HEK293 (cell line): ENCODE measurements at regions not wholly inside any gene's neighbourhood (a gene's known extent, or its start where the extent isn't known, plus 50 kb on each side); places are given as distances from the start of the nearest gene placed in this dataset.

ENCODE experiments used
- KLF1 ChIP-seq: fragments of 450-650 bp; formaldehyde crosslinking; IDR thresholded peaks from 2 replicates; pipeline ENCODE4 v1.5.1; 2016; ENCODE audit warnings: missing biosample characterization, missing genetic modification characterization
- SETDB1 ChIP-seq: IDR thresholded peaks from one replicate; pipeline ENCODE4 v1.6.1; 2017; ENCODE audit warnings: mild to moderate bottlenecking, low read length, moderate library complexity, mixed read lengths; ENCODE audit not compliant: insufficient read length
- SP7 ChIP-seq: fragments of 450-650 bp; formaldehyde crosslinking; IDR thresholded peaks from 2 replicates; pipeline ENCODE4 v1.5.1; 2016; ENCODE audit warnings: missing biosample characterization, missing genetic modification characterization
- YY1 ChIP-seq: fragments of 450-650 bp; formaldehyde crosslinking; IDR thresholded peaks from 2 replicates; pipeline ENCODE4 v1.5.1; 2018; ENCODE audit warnings: missing biosample characterization, missing genetic modification characterization
- ZNF777 ChIP-seq: fragments of 450-650 bp; formaldehyde crosslinking; IDR thresholded peaks from 2 replicates; pipeline ENCODE4 v1.5.1; 2017; ENCODE audit warnings: missing biosample characterization, missing genetic modification characterization, borderline replicate concordance
- ZNF785 ChIP-seq: fragments of 450-650 bp; formaldehyde crosslinking; IDR thresholded peaks from 2 replicates; pipeline ENCODE4 v1.5.1; 2016; ENCODE audit warnings: missing biosample characterization, missing genetic modification characterization
- TF ChIP-seq, protein P1 (sequence below): sonication (generic); formaldehyde crosslinking; IDR thresholded peaks from 2 replicates; pipeline ENCODE4 v1.8.1; 2022; ENCODE audit warnings: mild to moderate bottlenecking, moderate library complexity, missing genetic modification reagents
- TF ChIP-seq, protein P2 (sequence below): fragments of 450-650 bp; formaldehyde crosslinking; IDR thresholded peaks from 2 replicates; pipeline ENCODE4 v1.5.1; 2016; ENCODE audit warnings: missing biosample characterization, missing genetic modification characterization
- TF ChIP-seq, protein P3 (sequence below): fragments of 450-650 bp; formaldehyde crosslinking; IDR thresholded peaks from 2 replicates; pipeline ENCODE4 v1.5.1; 2016; ENCODE audit warnings: missing biosample characterization, missing genetic modification characterization

DNA sequence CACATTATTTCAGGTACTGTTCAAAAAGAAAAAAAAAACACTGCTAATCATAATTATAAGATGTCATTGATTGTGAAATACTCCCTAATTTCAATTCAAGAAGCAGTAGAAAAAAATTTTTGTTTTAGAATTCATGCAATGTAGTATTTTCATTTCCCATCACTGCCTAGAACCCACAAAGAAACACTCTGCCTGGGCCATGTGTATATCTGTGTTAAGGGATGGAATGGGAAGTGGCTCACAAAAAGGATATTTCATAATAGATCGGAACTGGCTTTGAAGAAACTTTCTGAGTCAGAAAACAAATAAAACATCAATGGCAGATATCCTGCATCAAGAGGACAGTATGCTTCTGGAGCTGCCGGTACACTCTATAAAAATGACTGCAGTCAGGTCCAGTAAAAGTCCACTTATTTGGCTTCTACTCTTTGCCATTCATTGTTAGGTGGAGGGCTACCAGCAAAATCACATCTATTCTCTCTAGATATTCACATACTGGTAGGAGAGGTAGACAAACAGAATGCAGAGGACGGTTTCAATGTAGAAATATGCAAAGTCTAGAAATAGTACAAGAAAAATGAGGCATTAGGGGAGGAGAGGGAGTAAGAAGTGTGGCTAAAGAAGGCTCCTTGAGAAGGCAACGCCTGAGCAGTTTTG is 135.0 kb upstream of the TNFAIP3 start:
- TF ChIP-seq KLF1: no peak
- TF ChIP-seq ZNF785 (tag by site-specific recombination): no peak
- TF ChIP-seq, protein P1, sequence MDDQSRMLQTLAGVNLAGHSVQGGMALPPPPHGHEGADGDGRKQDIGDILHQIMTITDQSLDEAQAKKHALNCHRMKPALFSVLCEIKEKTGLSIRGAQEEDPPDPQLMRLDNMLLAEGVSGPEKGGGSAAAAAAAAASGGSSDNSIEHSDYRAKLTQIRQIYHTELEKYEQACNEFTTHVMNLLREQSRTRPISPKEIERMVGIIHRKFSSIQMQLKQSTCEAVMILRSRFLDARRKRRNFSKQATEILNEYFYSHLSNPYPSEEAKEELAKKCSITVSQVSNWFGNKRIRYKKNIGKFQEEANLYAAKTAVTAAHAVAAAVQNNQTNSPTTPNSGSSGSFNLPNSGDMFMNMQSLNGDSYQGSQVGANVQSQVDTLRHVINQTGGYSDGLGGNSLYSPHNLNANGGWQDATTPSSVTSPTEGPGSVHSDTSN: no peak
- no peak for TF ChIP-seq YY1 (tag by site-specific recombination)
- TF ChIP-seq SETDB1: no peak
- TF ChIP-seq, protein P2, sequence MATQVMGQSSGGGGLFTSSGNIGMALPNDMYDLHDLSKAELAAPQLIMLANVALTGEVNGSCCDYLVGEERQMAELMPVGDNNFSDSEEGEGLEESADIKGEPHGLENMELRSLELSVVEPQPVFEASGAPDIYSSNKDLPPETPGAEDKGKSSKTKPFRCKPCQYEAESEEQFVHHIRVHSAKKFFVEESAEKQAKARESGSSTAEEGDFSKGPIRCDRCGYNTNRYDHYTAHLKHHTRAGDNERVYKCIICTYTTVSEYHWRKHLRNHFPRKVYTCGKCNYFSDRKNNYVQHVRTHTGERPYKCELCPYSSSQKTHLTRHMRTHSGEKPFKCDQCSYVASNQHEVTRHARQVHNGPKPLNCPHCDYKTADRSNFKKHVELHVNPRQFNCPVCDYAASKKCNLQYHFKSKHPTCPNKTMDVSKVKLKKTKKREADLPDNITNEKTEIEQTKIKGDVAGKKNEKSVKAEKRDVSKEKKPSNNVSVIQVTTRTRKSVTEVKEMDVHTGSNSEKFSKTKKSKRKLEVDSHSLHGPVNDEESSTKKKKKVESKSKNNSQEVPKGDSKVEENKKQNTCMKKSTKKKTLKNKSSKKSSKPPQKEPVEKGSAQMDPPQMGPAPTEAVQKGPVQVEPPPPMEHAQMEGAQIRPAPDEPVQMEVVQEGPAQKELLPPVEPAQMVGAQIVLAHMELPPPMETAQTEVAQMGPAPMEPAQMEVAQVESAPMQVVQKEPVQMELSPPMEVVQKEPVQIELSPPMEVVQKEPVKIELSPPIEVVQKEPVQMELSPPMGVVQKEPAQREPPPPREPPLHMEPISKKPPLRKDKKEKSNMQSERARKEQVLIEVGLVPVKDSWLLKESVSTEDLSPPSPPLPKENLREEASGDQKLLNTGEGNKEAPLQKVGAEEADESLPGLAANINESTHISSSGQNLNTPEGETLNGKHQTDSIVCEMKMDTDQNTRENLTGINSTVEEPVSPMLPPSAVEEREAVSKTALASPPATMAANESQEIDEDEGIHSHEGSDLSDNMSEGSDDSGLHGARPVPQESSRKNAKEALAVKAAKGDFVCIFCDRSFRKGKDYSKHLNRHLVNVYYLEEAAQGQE: no peak
- TF ChIP-seq, protein P3, sequence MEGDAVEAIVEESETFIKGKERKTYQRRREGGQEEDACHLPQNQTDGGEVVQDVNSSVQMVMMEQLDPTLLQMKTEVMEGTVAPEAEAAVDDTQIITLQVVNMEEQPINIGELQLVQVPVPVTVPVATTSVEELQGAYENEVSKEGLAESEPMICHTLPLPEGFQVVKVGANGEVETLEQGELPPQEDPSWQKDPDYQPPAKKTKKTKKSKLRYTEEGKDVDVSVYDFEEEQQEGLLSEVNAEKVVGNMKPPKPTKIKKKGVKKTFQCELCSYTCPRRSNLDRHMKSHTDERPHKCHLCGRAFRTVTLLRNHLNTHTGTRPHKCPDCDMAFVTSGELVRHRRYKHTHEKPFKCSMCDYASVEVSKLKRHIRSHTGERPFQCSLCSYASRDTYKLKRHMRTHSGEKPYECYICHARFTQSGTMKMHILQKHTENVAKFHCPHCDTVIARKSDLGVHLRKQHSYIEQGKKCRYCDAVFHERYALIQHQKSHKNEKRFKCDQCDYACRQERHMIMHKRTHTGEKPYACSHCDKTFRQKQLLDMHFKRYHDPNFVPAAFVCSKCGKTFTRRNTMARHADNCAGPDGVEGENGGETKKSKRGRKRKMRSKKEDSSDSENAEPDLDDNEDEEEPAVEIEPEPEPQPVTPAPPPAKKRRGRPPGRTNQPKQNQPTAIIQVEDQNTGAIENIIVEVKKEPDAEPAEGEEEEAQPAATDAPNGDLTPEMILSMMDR (tag by site-specific recombination): no peak
- TF ChIP-seq SP7: no peak
- no peak for TF ChIP-seq ZNF777 (tag by site-specific recombination)
